ENCODE measurements at regions not wholly inside any gene's neighbourhood (a gene's known extent, or its start where the extent isn't known, plus 50 kb on each side); places are given as distances from the start of the nearest gene placed in this dataset.
A peak's percentile ranks its signal among the peaks of the same experiment; 100 is the strongest.
"Not testable (repeated sequence)": the region's sequence is repeated elsewhere in the genome, so short reads cannot be mapped to it uniquely, and the experiment has no call there.

DNA sequence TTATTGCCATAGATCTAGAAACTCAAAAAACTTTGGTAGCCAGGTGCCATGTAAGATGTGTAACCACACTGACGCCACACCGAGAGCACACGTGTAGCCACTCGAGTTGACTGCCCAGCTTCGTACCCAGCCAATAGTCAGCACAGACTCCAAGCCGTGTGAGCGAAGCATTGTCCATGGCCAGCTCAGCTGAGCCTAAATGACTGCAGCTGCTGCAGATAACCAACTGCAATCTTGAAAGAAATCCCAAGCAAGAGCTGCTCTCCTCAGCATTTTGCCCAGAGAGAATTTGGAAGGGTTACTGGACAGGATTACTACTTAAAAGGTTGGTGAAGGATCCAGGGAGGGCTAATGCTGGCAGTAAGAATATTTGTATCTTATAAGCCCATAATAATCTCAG lies 193.0 kb upstream of the THRB start:
- no peak for DNase-seq (ENCODE audit: low read depth)
- H3K4me3 ChIP-seq (ENCODE audit: control insufficient read depth, low read depth, low read length) = no peak overlapping the region
- TF ChIP-seq, protein P1, sequence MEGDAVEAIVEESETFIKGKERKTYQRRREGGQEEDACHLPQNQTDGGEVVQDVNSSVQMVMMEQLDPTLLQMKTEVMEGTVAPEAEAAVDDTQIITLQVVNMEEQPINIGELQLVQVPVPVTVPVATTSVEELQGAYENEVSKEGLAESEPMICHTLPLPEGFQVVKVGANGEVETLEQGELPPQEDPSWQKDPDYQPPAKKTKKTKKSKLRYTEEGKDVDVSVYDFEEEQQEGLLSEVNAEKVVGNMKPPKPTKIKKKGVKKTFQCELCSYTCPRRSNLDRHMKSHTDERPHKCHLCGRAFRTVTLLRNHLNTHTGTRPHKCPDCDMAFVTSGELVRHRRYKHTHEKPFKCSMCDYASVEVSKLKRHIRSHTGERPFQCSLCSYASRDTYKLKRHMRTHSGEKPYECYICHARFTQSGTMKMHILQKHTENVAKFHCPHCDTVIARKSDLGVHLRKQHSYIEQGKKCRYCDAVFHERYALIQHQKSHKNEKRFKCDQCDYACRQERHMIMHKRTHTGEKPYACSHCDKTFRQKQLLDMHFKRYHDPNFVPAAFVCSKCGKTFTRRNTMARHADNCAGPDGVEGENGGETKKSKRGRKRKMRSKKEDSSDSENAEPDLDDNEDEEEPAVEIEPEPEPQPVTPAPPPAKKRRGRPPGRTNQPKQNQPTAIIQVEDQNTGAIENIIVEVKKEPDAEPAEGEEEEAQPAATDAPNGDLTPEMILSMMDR (conservative IDR thresholded peaks at IDR 0.05; ENCODE audit: control insufficient read depth, insufficient read depth, low read depth, low read length) = no peak

DNA sequence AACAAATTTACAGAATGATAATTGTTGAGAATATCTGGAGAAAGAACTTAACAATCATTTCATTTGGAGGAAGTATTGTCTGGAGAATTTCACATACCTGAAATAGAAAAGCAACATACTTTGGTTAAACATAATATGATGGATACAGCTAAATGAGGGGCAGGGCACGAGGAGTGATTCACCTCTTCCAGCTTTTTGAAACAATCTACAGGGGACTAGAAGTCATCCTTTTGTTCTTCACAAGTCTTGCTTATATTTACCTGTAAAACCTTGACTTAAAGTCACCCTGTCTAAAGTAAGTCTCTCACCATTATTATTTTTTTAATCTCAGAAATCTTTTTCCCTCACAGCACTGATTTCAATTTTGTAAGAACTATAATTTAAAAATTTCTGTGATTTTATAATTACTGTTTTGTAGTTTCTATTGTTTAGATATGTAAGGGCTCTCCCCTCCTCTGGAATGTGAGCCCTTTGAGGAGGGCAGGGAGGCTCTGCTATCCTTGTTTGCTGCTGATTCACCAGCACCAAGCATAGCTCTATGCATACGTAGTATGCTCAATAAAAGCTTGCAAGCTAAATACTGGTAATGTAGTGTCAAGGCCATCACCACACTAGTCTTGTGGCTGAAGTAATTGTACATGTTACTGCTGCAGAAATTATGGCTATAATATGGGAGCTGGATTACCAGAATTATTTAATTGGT lies 193.9 kb upstream of the THRB start:
- TF ChIP-seq, protein P1 (conservative IDR thresholded peaks at IDR 0.05; ENCODE audit: control insufficient read depth, insufficient read depth, low read depth, low read length) = no peak
- H3K4me3 ChIP-seq (ENCODE audit: control insufficient read depth, low read depth, low read length) = no peak overlapping the region
- no peak for DNase-seq (ENCODE audit: low read depth)

DNA sequence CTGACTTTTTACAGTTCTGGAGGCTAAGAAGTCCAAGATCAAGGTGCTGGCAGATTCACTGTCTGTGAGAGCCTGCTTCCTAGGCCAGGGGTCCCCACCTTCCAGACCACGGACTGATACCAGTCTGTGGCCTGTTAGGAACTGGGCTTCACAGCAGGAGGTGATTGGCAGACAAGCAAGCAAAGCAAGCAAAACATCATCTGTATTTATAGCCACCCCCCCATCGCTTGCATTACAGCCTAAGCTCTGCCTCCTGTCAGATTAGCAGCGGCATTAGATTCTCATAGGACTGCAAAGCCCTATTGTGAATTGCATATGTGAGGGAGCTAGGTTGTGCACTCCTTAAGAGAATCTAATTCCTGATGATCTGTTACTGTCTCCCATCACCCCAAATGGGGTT lies 194.7 kb upstream of the THRB start:
- H3K4me3 ChIP-seq (ENCODE audit: control insufficient read depth, low read depth, low read length) = no peak overlapping the region
- DNase-seq (ENCODE audit: low read depth) = no peak
- TF ChIP-seq, protein P1 (conservative IDR thresholded peaks at IDR 0.05; ENCODE audit: control insufficient read depth, insufficient read depth, low read depth, low read length) = no peak

DNA sequence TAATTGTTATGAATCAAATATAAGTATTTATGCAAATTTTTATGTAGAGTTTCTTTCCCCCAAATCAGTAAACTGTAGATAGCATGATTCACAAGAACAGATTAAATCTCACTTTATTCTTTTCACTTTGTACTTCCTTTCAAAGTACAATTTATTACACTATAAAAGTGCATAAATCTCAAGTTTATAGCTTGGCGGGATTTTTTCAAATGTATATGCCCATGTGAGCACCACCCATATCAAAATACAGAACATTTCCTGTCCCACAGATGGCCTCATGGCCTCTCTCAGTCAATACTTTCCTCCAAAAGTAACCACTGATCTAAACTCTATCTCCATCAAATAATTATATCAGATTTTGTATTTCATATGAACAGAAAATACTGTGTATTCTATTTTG lies 196.1 kb upstream of the THRB start:
- TF ChIP-seq, protein P1 (conservative IDR thresholded peaks at IDR 0.05; ENCODE audit: control insufficient read depth, insufficient read depth, low read depth, low read length) = no peak
- H3K4me3 ChIP-seq (ENCODE audit: control insufficient read depth, low read depth, low read length) = no peak overlapping the region
- DNase-seq (ENCODE audit: low read depth) = no peak

DNA sequence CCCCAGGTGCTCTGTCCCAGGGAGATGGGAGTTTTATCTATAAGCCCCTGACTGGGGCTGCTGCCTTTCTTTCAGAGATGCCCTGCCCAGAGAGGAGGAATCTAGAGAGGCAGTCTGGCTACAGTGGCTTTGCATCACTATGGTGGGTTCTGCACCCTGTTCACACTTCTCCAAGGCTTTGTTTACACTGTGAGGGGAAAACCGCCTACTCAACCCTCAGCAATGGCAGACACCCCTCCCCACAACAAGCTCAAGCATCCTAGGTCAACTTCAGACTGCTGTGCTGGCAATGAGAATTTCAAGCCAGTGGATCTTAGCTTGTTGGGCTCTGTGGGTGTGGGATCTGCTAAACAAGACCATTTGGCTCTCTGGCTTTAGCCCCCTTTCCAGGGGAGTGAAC lies 204.4 kb upstream of the THRB start:
- H3K4me3 ChIP-seq (ENCODE audit: control insufficient read depth, low read depth, low read length); DNase-seq (ENCODE audit: low read depth): not testable (repeated sequence)

DNA sequence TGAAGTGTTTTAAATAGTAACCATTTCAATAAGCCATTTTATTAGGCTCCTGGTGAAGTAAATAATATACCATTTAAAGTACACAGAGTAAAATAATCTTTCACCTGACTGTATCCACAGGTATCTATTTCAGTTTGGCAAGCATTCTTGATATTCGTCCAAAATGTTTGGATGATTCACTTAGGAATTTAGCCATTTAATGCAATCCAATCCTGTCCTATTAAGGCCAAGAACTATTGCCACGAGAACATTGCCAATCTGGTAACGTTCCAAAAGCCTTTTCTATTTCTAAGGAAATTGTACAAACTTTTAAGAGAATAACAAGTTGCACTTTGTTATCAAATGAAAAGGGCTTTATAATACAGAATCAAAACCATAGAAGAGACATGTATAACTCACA lies 209.8 kb upstream of the THRB start:
- peak; percentile 64 for DNase-seq (ENCODE audit: low read depth)
- no peak overlapping the region for H3K4me3 ChIP-seq (ENCODE audit: control insufficient read depth, low read depth, low read length)
- TF ChIP-seq, protein P1 (conservative IDR thresholded peaks at IDR 0.05; ENCODE audit: control insufficient read depth, insufficient read depth, low read depth, low read length) = no peak

DNA sequence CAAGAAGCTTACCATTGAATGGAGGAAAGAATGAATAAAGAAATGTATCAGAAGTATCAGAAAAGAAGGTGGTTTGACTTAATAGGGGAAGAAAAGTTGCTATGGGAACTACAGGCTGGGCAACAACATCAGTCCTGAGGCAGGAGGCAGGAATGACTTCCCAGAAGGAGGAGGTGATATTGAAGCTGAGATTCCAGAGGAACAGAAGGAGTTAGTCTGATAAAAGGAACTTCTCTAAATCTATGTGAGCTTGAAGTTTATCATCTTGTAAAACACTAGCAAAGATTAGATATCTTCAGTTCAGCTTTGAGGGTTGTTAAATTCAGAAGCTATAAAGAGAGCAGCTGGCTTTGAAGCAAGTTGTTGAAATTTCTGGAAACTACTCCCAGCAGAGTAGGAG lies 213.3 kb upstream of the THRB start:
- DNase-seq (ENCODE audit: low read depth) = no peak
- H3K4me3 ChIP-seq (ENCODE audit: control insufficient read depth, low read depth, low read length) = no peak overlapping the region
- TF ChIP-seq, protein P1 (conservative IDR thresholded peaks at IDR 0.05; ENCODE audit: control insufficient read depth, insufficient read depth, low read depth, low read length) = no peak
